ENCODE measurements at regions not wholly inside any gene's neighbourhood (a gene's known extent, or its start where the extent isn't known, plus 50 kb on each side); places are given as distances from the start of the nearest gene placed in this dataset.

GRCh38 chr3:5758699-5759098 is 571.2 kb downstream of the EDEM1 start:
- TF ChIP-seq EP300 (IDR thresholded peaks at IDR 0.05) (no peak), CTCF (IDR thresholded peaks at IDR 0.05) (no peak), POLR2A (IDR thresholded peaks at IDR 0.05) (no peak), POLR2AphosphoS5 (IDR thresholded peaks at IDR 0.05) (no peak)
